Stomach (tissue), 8 donors: ENCODE measurements at regions not wholly inside any gene's neighbourhood (a gene's known extent, or its start where the extent isn't known, plus 50 kb on each side); places are given as distances from the start of the nearest gene placed in this dataset.

Source experiments
- DNase-seq, 2 donors: peaks; one replicate each; pipeline versions ENCODE4 v3.0.0 to v3.0.0-alpha.2; 2013 to 2019
- H3K27ac ChIP-seq, 5 donors: fragments of 200-600 bp in 4 of 5; sonication (generic) in 4 of 5; one replicate each; pipeline ENCODE4 v1.5.1; 2013 to 2019; ENCODE audit warnings: mild to moderate bottlenecking in 1 of 5, moderate library complexity in 1 of 5
- H3K27me3 ChIP-seq, 3 donors: fragments of 200-600 bp; sonication (generic); one replicate each; pipeline ENCODE4 v1.5.1; 2017 to 2019; ENCODE audit warnings: mixed run types in 1 of 3
- H3K36me3 ChIP-seq, 4 donors: fragments of 200-600 bp; sonication (generic); 1 replicate in 3 of 4; 2 replicates in 1 of 4; pipeline ENCODE4 v1.5.1; 2016 to 2019
- H3K4me1 ChIP-seq, 4 donors: fragments of 200-600 bp; sonication (generic); one replicate each; pipeline ENCODE4 v1.5.1; 2016 to 2019
- H3K4me3 ChIP-seq, 4 donors: fragments of 200-600 bp; sonication (generic) in 3 of 4; one replicate each; pipeline ENCODE4 v1.5.1; 2016 to 2019; ENCODE audit warnings: mild to moderate bottlenecking in 1 of 4
- H3K9me3 ChIP-seq, 4 donors: fragments of 200-600 bp; sonication (generic); one replicate each; pipeline ENCODE4 v1.5.1; 2016 to 2019
- CTCF ChIP-seq, 7 experiments: fragments of 450-650 bp in 4 of 7; fragments of 200-600 bp in 3 of 7; sonication (generic) in 3 of 7; IDR thresholded peaks; one replicate each; pipeline ENCODE4 v1.5.1; 2016 to 2019; ENCODE audit warnings: antibody characterized with exemption in 7 of 7, control low read depth in 2 of 7, mild to moderate bottlenecking in 1 of 7
- EP300 ChIP-seq: sonication (generic); formaldehyde crosslinking; IDR thresholded peaks from one replicate; pipeline ENCODE4 v1.6.1; 2017; ENCODE audit warnings: antibody characterized with exemption
- POLR2A ChIP-seq, 4 donors: fragments of 450-650 bp; IDR thresholded peaks; one replicate each; pipeline ENCODE4 v1.6.1; 2016; ENCODE audit warnings: antibody characterized with exemption in 4 of 4, control low read depth in 2 of 4, mild to moderate bottlenecking in 1 of 4, moderate library complexity in 1 of 4
- POLR2AphosphoS5 ChIP-seq, 3 donors: sonication (generic); formaldehyde crosslinking; IDR thresholded peaks; one replicate each; pipeline ENCODE4 v1.6.1; 2016; ENCODE audit warnings: antibody characterized with exemption in 3 of 3
- WGBS, 5 donors: extraction: QIAGEN DNeasy Blood & Tissue Kit in 3 of 5; methylation state at CpG; one replicate each; pipeline versions ENCODE4 v1.1.5 to v1.1.7; 2013 to 2018; 5-methylcytosine and 5-hydroxymethylcytosine counted together
- intact Hi-C: fragments of 100-400 bp; cut with DNase I; formaldehyde crosslinking; loops from one replicate; pipeline ENCODE4 v1.15.1; 2023; ENCODE audit warnings: low total_unique reads
- donor health status: healthy with polysubstance abuse.
- donor health status: Bipolar disorder and iron deficiency.
- donor health status: healthy.

- no peak for DNase-seq
- no peak overlapping the region for H3K27ac ChIP-seq
- intact Hi-C loops = no loop called here
These were observed 242.4 kb downstream of the C16orf95 start for GRCh38 chr16:87074641-87075318.

GRCh38 chr16:87075319-87075860 is 241.8 kb downstream of the C16orf95 start:
- H3K27ac ChIP-seq = no peak overlapping the region

More at GRCh38 chr16:87074641-87075318, 242.4 kb downstream of the C16orf95 start:
- Histone ChIP-seq H3K9me3 (peaks cover 0 to 5% (median 2%) of the 10 kb centered on the region in 4 donors), H3K4me3 (no peak overlapping the region), H3K36me3 (no peaks in the 10 kb centered on the region), H3K4me1 (no peaks in the 10 kb centered on the region), H3K27me3 (peaks cover 0 to 44% (median 19%) of the 10 kb centered on the region in 3 donors)
- TF ChIP-seq POLR2AphosphoS5 (IDR thresholded peaks at IDR 0.05) (no peak), CTCF (IDR thresholded peaks at IDR 0.05) (no peak), POLR2A (IDR thresholded peaks at IDR 0.05) (no peak), EP300 (no peak)
- WGBS, 5 donors = 74 to 80% (median 77%) methylated on average over 19 of the region's 19 CpGs

GRCh38 chr16:87076331-87076949 is 240.8 kb downstream of the C16orf95 start:
- intact Hi-C loops = no loop called here
- Histone ChIP-seq H3K27me3 (peaks cover 0 to 27% (median 7%) of the 10 kb centered on the region in 3 donors), H3K9me3 (peaks cover 5 to 22% (median 17%) of the 10 kb centered on the region in 4 donors), H3K27ac (no peak overlapping the region), H3K4me1 (no peaks in the 10 kb centered on the region), H3K36me3 (no peaks in the 10 kb centered on the region), H3K4me3 (no peak overlapping the region)
- WGBS, 5 donors = 82 to 91% (median 87%) methylated on average over 20 of the region's 20 CpGs
- DNase-seq = no peak
- TF ChIP-seq CTCF (IDR thresholded peaks at IDR 0.05) (no peak), POLR2AphosphoS5 (IDR thresholded peaks at IDR 0.05) (no peak), POLR2A (IDR thresholded peaks at IDR 0.05) (no peak), EP300 (no peak)

More at GRCh38 chr16:87075319-87075860, 241.8 kb downstream of the C16orf95 start:
- Histone ChIP-seq H3K4me3 (no peak overlapping the region), H3K27me3 (peaks cover 0 to 38% (median 14%) of the 10 kb centered on the region in 3 donors), H3K9me3 (peaks cover 2 to 11% (median 7%) of the 10 kb centered on the region in 4 donors), H3K4me1 (no peaks in the 10 kb centered on the region), H3K36me3 (no peaks in the 10 kb centered on the region)
- no peak for TF ChIP-seq EP300
- TF ChIP-seq CTCF (IDR thresholded peaks at IDR 0.05) = no peak
- TF ChIP-seq POLR2AphosphoS5 (IDR thresholded peaks at IDR 0.05) = no peak
- TF ChIP-seq POLR2A (IDR thresholded peaks at IDR 0.05) = no peak
- 81 to 89% (median 88%) methylated on average over 12 of the region's 12 CpGs for WGBS, 5 donors
- DNase-seq = no peak
- intact Hi-C loops = no loop called here

GRCh38 chr16:87076950-87077749 is 240.0 kb downstream of the C16orf95 start:
- intact Hi-C loops = no loop called here
- no peak for TF ChIP-seq POLR2A (IDR thresholded peaks at IDR 0.05)
- no peak for TF ChIP-seq POLR2AphosphoS5 (IDR thresholded peaks at IDR 0.05)
- no peak for TF ChIP-seq EP300
- TF ChIP-seq CTCF (IDR thresholded peaks at IDR 0.05) = peak in 5 of 7 experiments; percentile 9 to 47 (median 23)
- 59 to 69% (median 60%) methylated on average over 7 to 13 of the region's 13 CpGs for WGBS, 5 donors
- Histone ChIP-seq H3K4me1 (no peaks in the 10 kb centered on the region), H3K27me3 (peaks cover 0 to 21% (median 1%) of the 10 kb centered on the region in 3 donors), H3K36me3 (no peaks in the 10 kb centered on the region), H3K4me3 (no peak overlapping the region), H3K9me3 (peaks cover 8 to 29% (median 23%) of the 10 kb centered on the region in 4 donors), H3K27ac (no peak overlapping the region)
- DNase-seq = peak; percentile 69 to 74
